NK-92 (cell line): ENCODE measurements at regions not wholly inside any gene's neighbourhood (a gene's known extent, or its start where the extent isn't known, plus 50 kb on each side); places are given as distances from the start of the nearest gene placed in this dataset.
A peak's percentile ranks its signal among the peaks of the same experiment; 100 is the strongest.

ENCODE experiments used
- DNase-seq: peaks from one replicate; lab custom pipeline; 2025; ENCODE audit not compliant: unreplicated experiment; lab: John Stamatoyannopoulos, UW

DNA sequence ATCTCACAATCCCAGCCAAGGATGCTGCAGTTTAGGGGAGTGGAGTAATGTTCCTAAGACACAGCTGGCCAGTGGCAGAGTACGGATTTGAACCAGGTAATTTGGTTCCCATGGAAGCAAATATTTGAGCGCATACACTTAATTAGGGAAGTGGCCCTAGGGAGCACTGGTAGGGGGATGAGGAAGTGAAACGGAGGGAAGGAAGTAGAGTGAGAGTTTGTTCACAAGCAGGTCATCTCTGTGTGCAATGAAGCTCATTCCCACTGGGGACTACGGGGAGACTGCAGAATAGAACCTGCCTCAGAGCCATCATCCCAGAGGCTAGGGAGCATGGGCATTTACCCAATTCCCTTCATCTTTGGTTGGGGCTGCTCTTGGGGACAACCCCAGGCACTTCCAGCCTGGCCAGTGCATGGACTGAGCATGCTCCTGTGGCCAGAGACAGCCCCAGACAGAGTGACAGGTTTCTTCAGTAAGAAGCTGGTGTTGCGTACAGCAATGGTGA, 317.2 kb upstream of the PROK2 start:
- no peak for DNase-seq

DNA sequence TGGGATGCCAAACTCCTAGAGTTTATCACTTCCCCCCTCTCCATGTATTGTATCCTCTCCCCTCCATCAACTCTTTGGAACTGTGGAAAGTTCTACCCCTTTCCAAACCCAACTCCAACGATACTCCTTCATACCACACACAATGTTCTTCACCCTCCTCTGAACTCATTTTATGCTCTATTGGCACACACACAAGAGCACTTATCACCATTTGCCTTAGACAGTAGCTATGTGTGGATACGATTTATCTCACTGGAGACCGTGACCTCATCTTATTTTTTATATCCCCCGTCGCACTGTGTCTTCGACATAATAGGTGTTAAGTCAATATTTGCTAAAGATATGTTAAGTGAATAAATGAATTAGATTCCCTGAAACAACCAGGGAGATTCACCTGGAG, 316.5 kb upstream of the PROK2 start:
- DNase-seq = no peak

DNA sequence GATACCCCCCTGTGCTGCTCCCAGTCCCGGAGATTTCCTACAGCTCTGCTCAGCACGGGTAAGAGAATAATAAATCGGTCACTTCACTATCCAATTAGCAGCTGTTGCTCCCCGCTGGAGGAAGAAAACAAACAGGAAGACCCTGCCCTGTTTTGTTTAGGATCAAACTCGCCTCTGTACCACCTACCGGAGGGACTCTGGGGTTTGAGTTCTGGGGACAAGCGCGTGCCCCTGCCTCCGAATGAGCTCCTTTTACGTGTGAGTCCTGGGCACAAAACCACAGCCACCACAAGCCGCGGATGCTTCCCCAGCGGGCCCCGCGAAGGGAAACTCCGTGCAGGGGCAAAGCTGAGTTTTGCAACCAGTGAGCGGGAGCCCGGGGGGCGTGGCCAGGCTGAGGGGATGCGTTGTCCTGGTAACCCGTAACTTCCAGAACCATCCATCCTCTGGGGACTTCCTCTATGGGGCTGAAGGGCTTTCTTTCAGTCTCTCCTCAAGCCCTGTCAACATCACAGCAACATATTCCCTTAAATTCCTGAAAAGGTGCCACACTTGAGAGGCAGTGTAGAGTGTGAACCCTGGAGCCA, 315.7 kb upstream of the PROK2 start:
- peak; percentile 32 for DNase-seq

DNA sequence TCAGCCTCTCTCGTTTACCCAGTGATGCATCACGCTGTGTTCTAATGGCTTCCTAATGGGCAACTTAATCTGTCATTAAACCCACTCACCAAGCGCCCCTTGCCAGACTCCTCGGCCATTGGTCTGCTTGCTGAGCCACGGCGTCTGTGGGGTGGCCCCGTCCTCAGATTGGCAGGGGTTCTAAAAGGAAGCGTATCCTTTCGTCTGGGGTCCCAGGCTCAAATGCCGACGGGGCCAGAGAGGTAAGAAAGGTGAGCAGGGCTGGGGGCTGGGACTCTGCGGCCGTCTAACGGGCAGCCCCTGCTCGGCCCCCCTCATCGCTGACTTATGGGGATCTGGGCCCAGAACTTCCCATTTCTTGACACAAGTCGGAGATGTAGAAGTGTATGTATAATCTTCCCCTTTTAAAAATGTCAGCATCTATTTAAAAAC, 315.1 kb upstream of the PROK2 start:
- DNase-seq = no peak

DNA sequence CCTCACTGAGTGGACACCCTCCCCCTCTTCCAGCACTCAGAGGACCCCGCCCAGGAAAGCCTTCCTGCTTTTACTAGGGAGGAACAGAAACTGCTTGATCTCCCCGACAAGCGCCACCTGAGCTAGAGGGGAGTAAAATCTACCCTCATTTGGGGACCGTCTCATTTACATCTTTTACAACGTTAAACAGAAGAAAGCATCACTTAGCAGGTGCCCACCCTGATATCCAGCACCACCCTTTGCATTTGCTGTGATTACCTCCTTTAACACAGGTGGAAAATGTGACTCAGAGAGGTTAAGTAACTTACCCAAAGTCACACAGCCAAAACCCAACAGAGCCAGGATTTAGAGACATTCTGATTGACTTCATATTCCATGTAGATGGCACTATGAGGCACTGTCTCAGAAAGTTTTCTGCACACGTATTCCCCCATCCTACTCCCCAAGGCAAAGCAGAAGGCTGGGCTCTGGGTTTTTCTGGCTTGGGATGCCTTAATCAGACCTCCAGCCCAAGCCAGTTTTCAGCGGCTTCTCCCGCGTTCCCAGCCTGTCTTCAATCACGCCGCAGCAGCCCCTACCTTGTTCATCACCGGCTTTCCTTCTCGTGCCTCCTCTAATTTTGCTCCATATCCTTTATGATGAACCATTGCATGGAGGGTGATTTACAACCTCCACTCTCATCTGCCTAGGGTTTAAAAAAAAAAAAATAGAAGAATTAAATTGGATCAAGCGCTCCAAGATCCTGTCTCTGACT, 314.6 kb upstream of the PROK2 start:
- DNase-seq = no peak

DNA sequence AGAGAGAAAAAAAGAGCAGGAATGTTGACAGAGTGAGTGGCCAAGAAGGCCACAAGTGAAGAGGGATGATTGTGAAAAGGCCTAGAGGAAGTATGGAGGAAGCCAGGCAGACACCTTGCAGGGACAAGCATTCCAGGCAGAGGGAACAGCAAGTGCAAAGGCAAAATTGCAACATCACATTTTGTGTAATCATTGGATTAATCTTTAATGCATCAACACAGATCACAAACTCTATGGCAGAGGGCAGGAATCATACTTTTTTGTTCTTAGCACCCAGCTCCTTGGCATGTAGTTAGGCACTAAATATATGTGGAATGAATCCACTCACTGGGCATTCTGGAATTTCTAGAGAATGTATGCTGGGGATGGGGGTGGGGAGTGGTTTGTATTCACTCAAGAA, 312.1 kb upstream of the PROK2 start:
- no peak for DNase-seq

DNA sequence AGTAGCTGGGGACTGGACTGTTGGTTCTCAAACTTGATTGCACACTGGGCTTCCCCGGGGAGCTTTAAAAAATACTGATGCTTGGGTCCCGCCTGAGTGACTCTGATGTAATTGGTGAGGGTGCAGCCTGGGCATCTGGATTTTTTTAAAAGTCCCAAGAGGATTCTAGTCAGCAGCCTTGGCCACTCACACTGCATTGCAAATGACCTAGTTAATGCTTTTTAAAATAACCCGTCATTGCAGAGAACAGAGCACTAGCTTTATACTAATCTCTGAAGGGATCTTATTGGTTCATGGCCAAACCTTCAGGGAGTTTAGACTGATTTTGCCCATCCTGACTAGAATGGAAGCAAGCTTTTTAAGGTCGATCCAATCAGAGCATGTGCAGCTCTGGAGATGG, 310.6 kb upstream of the PROK2 start:
- no peak for DNase-seq

DNA sequence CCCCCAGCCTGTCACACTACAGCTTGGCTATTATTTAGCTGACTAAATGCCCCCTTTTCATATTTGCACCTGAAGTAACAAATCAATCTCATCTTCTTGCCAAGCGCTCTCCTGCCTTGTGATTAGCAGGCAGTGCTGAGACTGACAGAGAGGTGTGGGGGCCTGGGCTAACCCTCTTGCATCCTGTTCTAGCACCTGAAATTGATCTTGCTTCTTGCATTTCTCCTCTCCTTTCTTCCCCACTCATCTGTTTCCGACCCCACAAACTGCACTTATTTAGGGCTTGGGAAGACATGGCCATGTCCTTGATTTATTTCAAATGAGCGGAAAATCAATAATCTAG, 309.0 kb upstream of the PROK2 start:
- DNase-seq = no peak

DNA sequence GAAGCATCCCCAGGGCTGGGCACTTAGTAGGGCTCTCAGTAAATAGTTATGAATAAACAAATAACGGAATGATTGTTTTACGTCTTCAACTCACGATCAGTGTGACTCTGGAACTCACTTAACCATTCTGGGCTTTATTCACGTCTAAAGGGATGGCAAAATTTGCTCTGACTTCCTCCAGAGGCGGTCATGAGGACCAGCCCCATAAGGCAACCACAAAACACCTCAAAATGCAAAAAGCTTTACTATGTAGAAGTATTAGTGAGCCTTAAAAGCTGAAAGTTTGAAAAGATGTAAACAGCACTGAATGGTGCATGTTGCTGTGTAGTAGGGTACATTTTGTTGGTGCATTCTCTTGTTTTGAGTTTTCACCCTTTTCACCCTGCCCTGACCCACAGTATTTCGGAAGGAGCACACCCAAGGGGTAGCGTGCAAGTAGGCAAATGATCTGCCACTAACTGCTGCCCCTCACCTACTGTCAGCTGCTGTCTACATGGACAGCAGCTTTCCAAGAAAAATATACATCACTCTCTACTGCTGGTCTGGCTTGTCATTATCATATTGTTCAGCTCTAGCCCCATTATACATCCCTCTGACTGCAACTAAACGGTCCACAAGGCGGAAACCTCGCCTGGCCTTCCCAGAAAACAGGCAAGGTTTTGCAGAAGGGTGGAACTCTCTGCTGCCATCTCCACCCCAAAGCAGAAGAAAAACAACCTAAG, 308.5 kb upstream of the PROK2 start:
- DNase-seq = no peak

DNA sequence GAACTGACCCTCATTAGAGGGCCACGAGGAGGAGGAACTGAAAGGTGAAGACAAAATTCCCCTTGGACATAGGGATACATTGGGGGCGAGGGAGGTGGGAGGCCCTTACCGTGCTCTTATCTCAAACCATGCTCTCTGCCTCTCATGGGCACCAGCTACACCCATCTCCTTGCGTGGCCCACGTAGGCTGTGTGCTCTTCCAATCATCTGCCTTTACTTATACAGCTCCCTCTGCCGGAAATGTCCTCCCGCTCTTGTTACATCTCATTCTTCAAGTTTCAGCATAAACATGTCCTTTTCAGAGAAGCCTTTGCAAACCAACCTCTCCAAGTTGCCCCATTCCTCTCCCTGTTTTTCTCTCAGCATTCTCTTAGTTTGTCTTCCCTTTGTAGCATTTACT, 307.8 kb upstream of the PROK2 start:
- no peak for DNase-seq

DNA sequence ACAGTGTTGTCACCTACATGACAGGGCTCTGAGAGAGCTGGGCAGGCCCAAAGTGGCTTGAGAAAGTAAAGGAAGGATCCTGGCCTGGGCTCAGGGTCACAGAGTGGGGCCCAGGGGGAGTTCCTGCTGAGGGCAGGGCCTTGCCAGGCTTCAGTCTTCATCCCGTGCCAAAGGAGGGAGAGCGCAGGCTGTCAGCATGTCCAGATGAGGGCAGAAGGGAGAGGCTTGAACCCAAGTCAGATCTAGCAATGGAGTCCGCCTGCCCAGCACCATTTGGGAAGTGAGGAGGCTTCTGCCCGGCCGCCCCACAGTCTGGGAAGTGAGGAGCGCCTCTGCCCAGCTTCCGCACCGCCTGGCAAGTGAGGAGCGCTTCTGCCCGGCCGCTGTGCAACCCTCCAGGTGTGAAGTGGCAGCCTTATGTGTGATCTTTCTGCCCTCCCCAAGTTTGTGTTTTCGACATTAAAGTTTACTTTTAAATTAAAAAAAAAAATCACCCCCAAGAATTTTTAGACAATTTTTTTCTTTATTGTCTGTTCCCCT, 303.6 kb upstream of the PROK2 start:
- DNase-seq = no peak

DNA sequence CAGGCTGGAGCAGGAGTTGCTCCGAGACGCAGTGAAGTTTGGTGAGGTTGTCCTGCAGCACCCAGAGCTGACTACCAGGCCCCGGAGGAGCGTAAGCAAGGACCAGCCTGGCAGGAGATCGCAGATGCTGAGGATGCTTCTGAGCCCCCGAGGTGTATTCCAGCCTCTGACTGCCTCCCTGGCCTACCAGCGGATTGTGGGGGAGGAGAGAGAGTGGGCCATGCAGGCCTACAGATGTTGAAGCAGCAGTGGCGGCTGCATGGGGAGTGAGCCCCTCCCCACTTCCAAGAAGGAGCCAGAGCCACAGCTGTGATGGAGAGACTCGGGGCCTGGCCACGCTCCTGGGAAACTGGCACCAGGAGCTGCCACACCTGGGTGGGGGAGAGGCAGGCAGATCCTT, 302.5 kb upstream of the PROK2 start:
- no peak for DNase-seq

DNA sequence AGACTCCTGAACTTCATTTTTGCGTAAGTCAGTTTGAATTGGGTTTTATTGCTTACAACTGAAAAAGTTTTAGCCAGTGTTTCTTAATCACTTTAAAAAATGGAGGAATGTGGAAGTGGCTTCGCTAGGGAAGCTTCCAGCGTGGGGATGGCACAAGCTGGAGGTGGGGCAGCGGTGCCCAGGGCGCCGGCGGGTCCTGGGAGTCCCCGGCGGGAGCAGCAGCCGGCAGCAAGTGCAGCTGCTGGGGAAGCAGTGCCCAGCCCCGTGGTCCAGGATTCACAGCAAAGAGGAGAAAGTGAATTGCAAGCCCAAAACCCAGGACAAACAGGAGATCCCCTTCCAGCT, 301.8 kb upstream of the PROK2 start:
- DNase-seq = no peak

DNA sequence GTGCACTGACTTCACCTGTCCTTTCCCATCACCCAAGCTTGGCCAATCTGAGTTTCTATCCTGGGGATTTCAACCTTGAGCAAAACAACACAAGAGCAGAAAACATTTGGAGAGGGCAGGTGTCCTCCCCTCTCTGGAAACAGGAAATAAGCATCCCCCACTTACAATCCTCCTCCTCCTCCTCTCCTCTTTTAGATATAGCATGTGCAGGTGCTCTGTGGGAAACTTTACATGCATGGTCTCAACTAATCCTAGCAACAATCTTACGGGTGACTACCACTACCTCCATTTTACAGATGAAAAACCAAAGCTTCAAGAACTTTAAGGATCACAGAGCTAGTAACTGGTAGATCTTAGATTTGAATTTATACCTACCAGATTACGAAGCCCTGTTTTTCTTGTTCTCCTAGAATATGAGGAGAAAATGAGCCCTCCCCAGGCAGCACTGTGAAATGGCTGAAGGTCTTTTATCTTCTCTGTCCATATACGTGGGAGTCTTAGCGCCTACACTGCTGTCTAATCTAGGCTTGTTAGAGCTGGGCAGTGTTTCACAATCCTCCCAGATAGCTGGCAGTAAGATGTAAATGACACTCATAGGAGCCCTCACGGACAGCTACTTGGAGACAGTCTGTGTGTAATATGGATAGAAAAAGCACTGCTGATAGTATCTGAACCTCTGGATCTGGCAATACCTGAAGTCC, 301.2 kb upstream of the PROK2 start:
- DNase-seq = no peak

DNA sequence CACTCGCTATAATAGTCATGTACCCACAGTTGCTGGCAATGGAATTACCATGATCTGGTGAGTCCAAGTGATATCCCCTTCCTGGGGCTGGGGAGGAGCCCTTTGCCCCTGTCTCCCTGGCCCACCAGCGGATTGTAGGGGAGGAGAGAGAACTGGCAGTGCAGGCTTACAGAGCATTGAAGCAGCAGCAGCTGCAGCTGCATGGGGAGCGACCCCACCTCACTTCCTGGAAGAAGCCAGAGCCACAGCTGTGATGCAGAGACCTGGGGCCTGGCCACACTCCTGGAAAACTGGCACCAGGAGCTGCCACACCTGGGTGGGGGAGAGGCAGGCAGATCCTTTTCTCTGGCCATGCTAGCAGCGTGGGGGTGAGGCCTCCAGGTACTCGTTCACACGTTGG, 300.1 kb upstream of the PROK2 start:
- DNase-seq = no peak

DNA sequence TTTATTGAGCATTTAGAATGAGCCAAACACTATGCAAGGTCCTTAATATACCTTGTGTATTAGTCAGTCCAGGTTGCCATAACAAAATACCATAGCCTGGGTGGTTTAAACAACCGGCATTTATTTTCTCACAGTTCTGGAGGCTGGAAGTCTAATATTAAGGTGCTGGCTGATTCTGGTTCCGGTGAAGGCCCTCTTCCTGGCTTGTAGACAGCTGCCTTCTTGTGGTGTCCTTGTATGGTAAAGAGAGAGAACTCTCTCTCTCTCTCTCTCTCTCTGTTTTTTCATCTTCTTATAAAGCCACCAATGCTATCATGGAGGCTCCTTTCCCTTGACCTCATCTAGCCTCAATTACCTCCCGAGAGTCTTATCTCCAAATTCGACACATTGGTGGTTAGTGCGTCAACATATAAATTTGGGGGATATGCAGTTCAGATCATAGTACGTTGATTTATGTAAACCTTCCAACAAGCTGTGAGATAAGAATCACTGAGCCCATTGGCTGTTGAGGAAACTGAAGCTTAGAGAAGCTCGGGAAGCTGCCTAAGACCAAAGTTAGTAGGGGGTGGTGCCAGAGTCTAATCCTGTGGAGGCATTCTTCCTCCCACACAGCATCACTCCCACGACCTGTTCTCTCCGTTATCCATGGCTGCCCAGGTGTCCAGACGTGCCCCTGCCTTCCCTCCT, 298.0 kb upstream of the PROK2 start:
- no peak for DNase-seq

DNA sequence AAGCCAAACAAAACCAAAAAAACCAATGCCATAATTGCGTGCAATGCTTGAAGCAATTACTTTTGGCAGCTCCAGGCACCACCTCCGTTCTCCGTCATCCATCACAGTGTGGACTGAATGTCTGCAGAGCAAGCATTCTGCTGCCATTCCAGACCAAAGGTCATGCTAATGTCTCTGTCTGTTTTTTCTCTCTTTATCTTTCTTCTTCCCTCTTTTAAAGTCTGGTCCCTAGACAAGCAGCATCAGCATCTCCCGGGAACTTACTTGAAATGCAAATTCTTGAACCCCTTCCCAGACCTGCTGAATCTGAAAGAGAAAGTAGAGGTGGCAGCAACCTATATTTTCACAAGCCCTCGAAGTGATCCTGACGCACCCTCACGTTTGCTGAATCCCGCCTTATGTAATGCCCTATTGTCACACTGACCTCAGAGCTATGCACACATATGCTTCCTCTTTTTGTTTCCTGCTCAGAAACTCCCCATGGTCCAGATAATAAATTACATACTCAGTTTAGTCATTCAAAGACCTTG, 297.3 kb upstream of the PROK2 start:
- DNase-seq = no peak

DNA sequence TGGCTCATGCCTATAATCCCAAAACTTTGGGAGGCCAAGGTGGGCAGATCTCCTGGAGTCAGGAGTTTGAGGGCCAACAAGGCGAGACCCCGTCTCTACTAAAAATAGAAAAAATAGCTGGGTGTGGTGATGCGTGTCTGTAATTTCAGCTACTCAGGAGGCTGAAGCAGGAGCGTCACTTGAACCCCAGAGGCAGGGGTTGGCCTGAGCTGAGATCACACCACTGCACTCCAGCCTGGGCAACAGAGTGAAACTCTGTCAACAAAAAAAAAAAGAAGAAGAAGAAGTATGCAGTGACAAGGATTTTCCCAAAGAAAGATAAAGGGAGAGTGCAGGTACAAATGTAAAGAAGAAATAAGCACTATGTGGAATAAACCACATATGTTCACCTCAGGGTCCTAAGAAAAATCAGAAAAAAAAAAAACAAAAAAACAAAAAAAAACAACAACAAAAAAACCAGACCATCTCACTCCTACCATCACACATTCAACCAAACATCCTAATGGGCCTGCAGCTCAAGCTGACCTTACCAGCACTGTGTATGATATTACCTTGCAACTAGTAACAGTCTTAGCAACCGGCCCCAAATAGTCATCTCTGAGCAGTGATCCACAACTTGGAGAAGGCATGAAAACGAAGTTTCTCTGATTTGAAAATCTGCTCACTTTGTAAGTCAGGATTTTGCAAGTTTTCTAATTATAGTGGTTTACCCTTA, 296.7 kb upstream of the PROK2 start:
- no peak for DNase-seq

DNA sequence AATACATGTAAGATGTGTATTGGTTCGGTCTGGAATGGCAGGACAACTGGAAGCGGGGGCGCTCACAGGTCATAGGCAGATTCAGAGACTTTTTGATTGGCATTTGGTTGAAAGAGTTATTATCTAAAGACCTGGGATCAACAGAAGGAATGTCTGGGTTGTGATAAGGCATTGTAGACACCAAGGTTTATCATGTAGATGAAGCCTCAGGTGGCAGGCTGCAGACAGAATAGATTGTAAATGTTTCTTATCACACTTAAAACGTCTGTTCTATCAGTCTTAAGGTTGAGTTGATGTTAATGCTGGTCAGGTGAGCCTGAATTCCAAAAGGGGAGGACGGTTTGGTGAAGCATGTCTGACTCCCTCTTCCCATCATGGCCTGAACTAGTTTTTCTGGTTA, 295.9 kb upstream of the PROK2 start:
- DNase-seq = no peak

DNA sequence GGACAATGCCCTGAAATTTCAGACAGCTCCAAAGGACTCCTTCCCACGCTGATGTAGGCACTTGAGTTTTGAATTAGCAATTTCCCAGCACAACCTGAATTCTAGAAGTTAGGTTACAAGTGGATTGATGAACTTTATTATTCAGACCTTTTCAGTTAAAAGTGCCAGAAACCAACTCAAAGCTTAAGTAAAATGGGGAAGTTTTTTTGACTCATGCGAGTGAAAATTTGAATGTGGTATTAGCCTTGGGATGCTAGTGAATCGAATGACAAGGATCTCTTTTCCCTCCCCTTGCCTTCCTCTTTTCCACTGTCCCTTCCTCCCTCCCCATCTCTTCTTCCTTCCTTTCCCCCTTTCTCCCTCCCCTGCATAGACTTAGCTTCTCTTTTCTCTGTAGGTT, 295.1 kb upstream of the PROK2 start:
- no peak for DNase-seq
